ENCODE measurements at regions not wholly inside any gene's neighbourhood (a gene's known extent, or its start where the extent isn't known, plus 50 kb on each side); places are given as distances from the start of the nearest gene placed in this dataset.

- DNase-seq (ENCODE audit: low spot score in 2 of 2), result no peak
- no peak for FAIRE-seq
Measured at GRCh38 chr16:86299882-86300610, 210.3 kb upstream of the FOXF1 start.

GRCh38 chr16:86300746-86301481 is 209.4 kb upstream of the FOXF1 start:
- DNase-seq (ENCODE audit: low spot score in 2 of 2), result no peak
- no peak for FAIRE-seq

- DNase-seq (ENCODE audit: low spot score in 2 of 2) (no peak), FAIRE-seq (no peak)
Measured at GRCh38 chr16:86302421-86303109, 207.8 kb upstream of the FOXF1 start.

GRCh38 chr16:86303787-86304678 is 206.3 kb upstream of the FOXF1 start:
- DNase-seq (ENCODE audit: low spot score in 2 of 2) (no peak), FAIRE-seq (no peak)

GRCh38 chr16:86304868-86305267 is 205.5 kb upstream of the FOXF1 start:
- DNase-seq (ENCODE audit: low spot score in 2 of 2), result no peak
- no peak for FAIRE-seq

GRCh38 chr16:86305440-86305839 is 204.9 kb upstream of the FOXF1 start:
- FAIRE-seq, result no peak
- no peak for DNase-seq (ENCODE audit: low spot score in 2 of 2)

- FAIRE-seq (no peak), DNase-seq (ENCODE audit: low spot score in 2 of 2) (no peak)
Measured at GRCh38 chr16:86306011-86306644, 204.2 kb upstream of the FOXF1 start.

GRCh38 chr16:86306811-86307513 is 203.4 kb upstream of the FOXF1 start:
- no peak for DNase-seq (ENCODE audit: low spot score in 2 of 2)
- FAIRE-seq, result no peak

GRCh38 chr16:86307514-86307903 is 202.8 kb upstream of the FOXF1 start:
- no peak for DNase-seq (ENCODE audit: low spot score in 2 of 2)
- no peak for FAIRE-seq

- FAIRE-seq (no peak), DNase-seq (ENCODE audit: low spot score in 2 of 2) (no peak)
Measured at GRCh38 chr16:86308514-86308913, 201.8 kb upstream of the FOXF1 start.

GRCh38 chr16:86313631-86314030 is 196.7 kb upstream of the FOXF1 start:
- DNase-seq (ENCODE audit: low spot score in 2 of 2) (no peak), FAIRE-seq (no peak)

GRCh38 chr16:86314402-86315025 is 195.8 kb upstream of the FOXF1 start:
- FAIRE-seq (no peak), DNase-seq (ENCODE audit: low spot score in 2 of 2) (no peak)

- FAIRE-seq (no peak), DNase-seq (ENCODE audit: low spot score in 2 of 2) (no peak)
Measured at GRCh38 chr16:86316967-86317812, 193.1 kb upstream of the FOXF1 start.

- no peak for FAIRE-seq
Measured at GRCh38 chr16:86317813-86318650, 192.3 kb upstream of the FOXF1 start.

GRCh38 chr16:86319585-86320236 is 190.6 kb upstream of the FOXF1 start:
- FAIRE-seq, result no peak
- no peak for DNase-seq (ENCODE audit: low spot score in 2 of 2)

More at GRCh38 chr16:86317813-86318650, 192.3 kb upstream of the FOXF1 start:
- no peak for DNase-seq (ENCODE audit: low spot score in 2 of 2)

- no peak for DNase-seq (ENCODE audit: low spot score in 2 of 2)
- FAIRE-seq, result no peak
Measured at GRCh38 chr16:86320237-86320595, 190.1 kb upstream of the FOXF1 start.

GRCh38 chr16:86321491-86321890 is 188.8 kb upstream of the FOXF1 start:
- FAIRE-seq (no peak), DNase-seq (ENCODE audit: low spot score in 2 of 2) (no peak)

All from frontal cortex (tissue), 3 donors.